ENCODE measurements at regions not wholly inside any gene's neighbourhood (a gene's known extent, or its start where the extent isn't known, plus 50 kb on each side); places are given as distances from the start of the nearest gene placed in this dataset.

DNA sequence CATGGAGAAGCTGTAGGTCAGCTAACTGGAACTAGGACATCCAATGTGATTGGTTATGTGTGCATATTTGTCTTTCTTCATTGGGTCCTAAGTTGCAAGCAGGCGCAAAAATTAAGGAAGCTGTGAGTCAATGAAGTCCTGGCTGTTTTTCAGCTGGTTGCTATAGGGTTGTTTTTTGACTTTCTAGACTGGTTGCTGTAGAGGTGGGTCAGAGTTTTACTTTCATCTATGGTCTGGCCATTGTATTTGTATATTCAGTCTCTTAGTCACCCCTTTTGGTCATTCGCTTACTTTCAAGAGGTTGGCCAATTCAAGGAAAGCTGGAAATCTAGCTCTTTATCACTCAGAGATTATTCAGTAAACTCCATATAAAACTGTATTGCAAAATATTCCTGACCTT, 62.0 kb upstream of the AMZ2 start:
- DNase-seq, result no peak

- no peak for DNase-seq
Observed at GRCh38 chr17:68190495-68190894, 57.3 kb upstream of the AMZ2 start.

GRCh38 chr17:68195667-68196393, 52.0 kb upstream of the AMZ2 start:
- DNase-seq, result no peak

DNA sequence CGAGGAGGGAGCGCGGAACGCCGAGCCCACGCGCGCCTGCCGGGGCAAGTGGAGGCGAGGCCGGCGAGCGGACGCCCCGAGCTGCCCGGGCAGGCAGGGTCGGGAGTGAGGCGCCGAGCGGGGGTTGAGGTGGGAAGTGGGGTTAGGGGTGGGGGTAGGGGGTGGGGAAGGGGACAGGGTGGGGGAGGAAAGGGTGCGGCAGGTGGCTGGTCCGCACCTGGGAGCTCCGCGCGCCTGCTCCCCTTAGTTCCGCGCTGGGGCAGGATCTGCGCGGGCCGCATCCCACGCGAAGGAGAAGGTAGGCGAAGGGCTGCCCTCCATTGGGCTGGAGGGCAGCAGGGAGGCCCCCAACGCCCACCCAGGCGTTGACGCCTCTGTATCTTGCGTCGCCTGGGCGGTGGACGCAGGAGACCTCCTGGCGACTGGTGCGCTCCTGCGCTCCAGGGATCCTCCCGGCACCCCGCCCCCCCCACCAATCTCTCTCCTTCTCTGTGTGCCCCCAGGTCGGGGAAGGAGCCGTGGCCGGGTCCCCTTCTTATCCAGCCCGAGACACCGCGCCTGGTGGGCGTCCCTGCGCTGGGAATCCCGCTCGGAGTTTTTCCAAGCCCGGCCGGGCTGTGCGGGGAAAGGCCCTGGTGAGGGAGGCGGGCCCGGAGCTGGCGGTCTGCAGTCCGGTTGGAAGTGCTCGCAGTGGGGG, 51.3 kb upstream of the AMZ2 start:
- no peak for DNase-seq

GRCh38 chr17:68197091-68197996, 50.5 kb upstream of the AMZ2 start:
- DNase-seq, result no peak

DNA sequence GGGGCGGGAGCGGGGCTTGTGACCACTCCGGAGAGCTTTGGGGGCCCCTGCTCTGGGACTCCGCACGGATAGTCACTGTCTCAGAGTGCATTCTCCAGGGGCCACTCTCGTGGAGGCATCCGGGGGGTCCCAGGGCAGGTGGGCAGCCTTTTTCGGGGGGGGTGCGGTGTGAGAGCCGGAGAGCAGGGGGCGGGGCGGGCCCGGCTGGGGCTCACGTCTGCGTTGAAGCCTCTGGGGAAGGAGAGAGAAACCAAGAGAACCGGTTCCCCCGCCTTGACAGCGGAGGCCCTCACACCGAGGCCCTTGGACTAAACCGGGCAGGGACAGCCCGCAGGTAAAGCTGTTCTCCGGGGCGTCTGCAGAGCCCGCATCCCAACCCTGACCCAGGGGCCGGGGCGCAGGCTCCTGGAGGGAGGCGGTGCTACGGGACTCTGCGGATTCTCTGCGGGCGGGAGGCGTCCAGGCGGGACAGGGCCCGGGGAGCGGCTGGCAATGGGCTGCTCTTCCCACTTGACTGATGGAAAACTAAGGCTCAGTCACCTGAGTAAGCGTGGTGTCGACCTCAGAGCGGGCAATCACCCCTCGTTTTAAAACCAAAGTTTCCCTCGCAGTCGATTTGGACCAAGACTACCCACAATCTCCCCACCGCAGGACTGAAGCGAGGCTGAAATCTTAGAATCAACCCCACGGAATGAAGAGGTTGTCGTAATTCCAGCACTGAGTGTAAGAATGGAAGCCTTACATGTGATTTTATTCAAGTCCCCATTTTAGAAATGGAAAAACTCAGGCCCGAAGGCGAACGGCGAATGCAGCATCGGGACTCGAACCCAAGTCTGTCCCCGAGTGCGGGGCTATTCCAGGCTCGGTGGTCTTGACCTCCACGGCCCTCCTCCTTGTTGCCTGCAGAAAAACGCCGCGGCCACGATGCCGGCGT, 49.6 kb upstream of the AMZ2 start:
- no peak for DNase-seq

Measured in NCI-H1694 (cell line).